ENCODE measurements at regions not wholly inside any gene's neighbourhood (a gene's known extent, or its start where the extent isn't known, plus 50 kb on each side); places are given as distances from the start of the nearest gene placed in this dataset.

GRCh38 chr12:41731691-41732090, 413.0 kb downstream of the GXYLT1 start:
- no peak overlapping the region for H3K4me3 ChIP-seq (ENCODE audit: low read depth, low read length)
- TF ChIP-seq CTCF (IDR thresholded peaks at IDR 0.05; ENCODE audit: borderline replicate concordance, insufficient read depth, low read depth, low read length): no peak

- H3K4me3 ChIP-seq (ENCODE audit: low read depth, low read length): no peak overlapping the region
- TF ChIP-seq CTCF (IDR thresholded peaks at IDR 0.05; ENCODE audit: borderline replicate concordance, insufficient read depth, low read depth, low read length): no peak
These were observed 413.6 kb downstream of the GXYLT1 start for GRCh38 chr12:41731061-41731460.

- H3K4me3 ChIP-seq (ENCODE audit: low read depth, low read length): no peak overlapping the region
These were observed 420.5 kb downstream of the GXYLT1 start for GRCh38 chr12:41724216-41724615.

GRCh38 chr12:41719214-41719613, 425.5 kb downstream of the GXYLT1 start:
- H3K4me3 ChIP-seq (ENCODE audit: low read depth, low read length): no peak overlapping the region
- TF ChIP-seq CTCF (IDR thresholded peaks at IDR 0.05; ENCODE audit: borderline replicate concordance, insufficient read depth, low read depth, low read length): no peak

More at GRCh38 chr12:41724216-41724615, 420.5 kb downstream of the GXYLT1 start:
- no peak for TF ChIP-seq CTCF (IDR thresholded peaks at IDR 0.05; ENCODE audit: borderline replicate concordance, insufficient read depth, low read depth, low read length)

GRCh38 chr12:41715256-41715655, 429.4 kb downstream of the GXYLT1 start:
- no peak overlapping the region for H3K4me3 ChIP-seq (ENCODE audit: low read depth, low read length)
- no peak for TF ChIP-seq CTCF (IDR thresholded peaks at IDR 0.05; ENCODE audit: borderline replicate concordance, insufficient read depth, low read depth, low read length)

- no peak overlapping the region for H3K4me3 ChIP-seq (ENCODE audit: low read depth, low read length)
- TF ChIP-seq CTCF (IDR thresholded peaks at IDR 0.05; ENCODE audit: borderline replicate concordance, insufficient read depth, low read depth, low read length): no peak
These were observed 435.0 kb downstream of the GXYLT1 start for GRCh38 chr12:41709463-41710285.

- TF ChIP-seq CTCF (IDR thresholded peaks at IDR 0.05; ENCODE audit: borderline replicate concordance, insufficient read depth, low read depth, low read length): no peak
- no peak overlapping the region for H3K4me3 ChIP-seq (ENCODE audit: low read depth, low read length)
These were observed 435.7 kb downstream of the GXYLT1 start for GRCh38 chr12:41709012-41709411.

All from GM12875 (cell line).